ES-I3 (cell line): ENCODE measurements at regions not wholly inside any gene's neighbourhood (a gene's known extent, or its start where the extent isn't known, plus 50 kb on each side); places are given as distances from the start of the nearest gene placed in this dataset.

Experiments used
- H3K36me3 ChIP-seq: 2 replicates; pipeline ENCODE4 v1.6.1; 2013; ENCODE audit warnings: mild to moderate bottlenecking, low read length, control low read depth, moderate library complexity; ENCODE audit not compliant: insufficient read depth
- H3K4me1 ChIP-seq: 2 replicates; pipeline ENCODE4 v1.6.1; 2013; ENCODE audit warnings: mild to moderate bottlenecking, control low read depth, low read length; ENCODE audit not compliant: insufficient read depth
- H3K9ac ChIP-seq: 2 replicates; pipeline ENCODE4 v1.6.1; 2013; ENCODE audit warnings: low read depth, mild to moderate bottlenecking, low read length, moderate library complexity
- H3K9me3 ChIP-seq: 2 replicates; pipeline ENCODE4 v1.6.1; 2013; ENCODE audit warnings: mild to moderate bottlenecking, low read length, moderate library complexity; ENCODE audit not compliant: control insufficient read depth, insufficient read depth

DNA sequence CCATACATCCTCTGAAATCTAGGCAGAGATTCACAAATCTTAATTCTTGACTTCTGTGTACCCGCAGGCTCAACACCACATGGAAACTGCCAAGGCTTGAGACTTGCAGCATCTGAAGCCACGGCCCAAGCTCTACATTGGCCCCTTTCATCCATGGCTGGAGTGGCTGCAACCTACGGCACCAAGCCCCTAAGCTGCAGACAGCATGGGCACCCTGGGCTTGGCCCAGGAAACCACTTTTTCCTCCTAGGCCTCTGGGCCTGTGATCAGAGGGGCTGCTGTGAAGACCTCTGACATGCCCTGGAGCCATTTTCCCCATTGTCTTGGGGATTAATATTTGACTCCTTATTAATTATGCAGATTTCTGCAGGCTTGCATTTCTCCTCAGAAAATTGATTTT is 457.9 kb downstream of the GRIA2 start:
- H3K4me1 ChIP-seq = no peaks in the 10 kb centered on the region
- no peak overlapping the region for H3K9ac ChIP-seq
- 0 out of 2 replicates have a peak, but pooled peaks cover 4% of the 10 kb centered on the region for H3K9me3 ChIP-seq
- H3K36me3 ChIP-seq = no peaks in the 10 kb centered on the region

DNA sequence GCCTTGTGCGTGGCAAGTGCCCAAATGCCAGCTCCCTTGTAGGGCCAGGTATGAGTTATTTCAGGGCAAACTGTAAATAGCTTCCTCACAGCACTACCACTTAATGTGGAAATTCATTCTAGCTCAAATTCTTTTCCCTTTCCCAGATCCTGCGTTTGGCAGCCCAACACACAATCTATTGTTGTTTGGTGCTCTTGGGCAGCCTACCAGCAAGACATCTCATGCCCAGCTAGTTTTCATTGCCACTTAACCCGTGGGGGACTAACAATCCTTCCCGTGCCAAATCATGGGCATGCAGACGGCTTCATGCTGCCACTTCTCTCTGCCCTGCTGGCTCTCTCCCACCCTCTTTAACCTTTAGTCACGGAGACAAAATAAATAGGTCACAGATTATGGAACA is 454.2 kb downstream of the GRIA2 start:
- H3K4me1 ChIP-seq = no peaks in the 10 kb centered on the region
- no peaks in the 10 kb centered on the region for H3K36me3 ChIP-seq
- H3K9me3 ChIP-seq = 0 out of 2 replicates have a peak, but pooled peaks cover 4% of the 10 kb centered on the region
- H3K9ac ChIP-seq = no peak overlapping the region

DNA sequence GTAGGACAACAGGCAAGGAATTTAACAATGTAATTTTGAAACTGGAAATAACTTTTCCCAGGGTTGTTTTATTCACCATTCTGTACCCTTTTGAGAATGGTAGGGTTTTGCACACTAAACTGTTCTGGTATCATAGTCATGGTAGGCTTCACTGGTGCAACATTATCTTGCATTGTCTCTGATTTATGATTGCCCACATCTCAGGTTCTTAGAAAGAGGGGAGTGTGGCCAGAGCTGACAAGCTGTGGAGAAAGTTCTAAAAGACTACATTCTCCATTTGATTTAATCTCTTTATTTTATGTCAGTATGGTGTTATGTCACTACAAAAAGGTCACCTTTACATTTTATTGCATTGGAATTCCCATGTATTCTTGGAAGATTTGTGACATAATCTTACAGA is 447.3 kb downstream of the GRIA2 start:
- no peaks in the 10 kb centered on the region for H3K9me3 ChIP-seq
- H3K36me3 ChIP-seq = no peaks in the 10 kb centered on the region
- H3K9ac ChIP-seq = no peak overlapping the region

DNA sequence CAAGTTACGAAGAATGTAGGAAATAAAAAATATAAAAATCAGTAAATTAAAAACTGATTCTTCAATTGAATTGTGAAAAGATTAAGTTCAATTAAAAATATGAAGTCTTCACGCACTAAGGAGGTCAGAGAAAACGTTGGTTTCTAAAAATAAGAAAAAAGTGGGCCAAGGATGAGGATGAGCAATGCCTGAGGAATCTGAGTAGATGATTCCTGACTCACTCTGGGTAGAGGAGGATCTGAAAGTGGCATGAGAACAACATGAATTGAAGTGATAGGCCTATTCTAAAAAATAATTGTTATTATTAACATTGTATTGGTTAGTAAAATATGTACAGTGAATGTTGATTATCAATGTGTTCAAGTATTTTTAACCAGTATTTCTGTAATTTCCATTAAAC is 444.2 kb downstream of the GRIA2 start:
- Histone ChIP-seq H3K36me3 (no peaks in the 10 kb centered on the region), H3K9ac (no peak overlapping the region), H3K9me3 (no peaks in the 10 kb centered on the region), H3K4me1 (no peaks in the 10 kb centered on the region)

More for the DNA sequence above, 447.3 kb downstream of the GRIA2 start:
- H3K4me1 ChIP-seq = no peaks in the 10 kb centered on the region

DNA sequence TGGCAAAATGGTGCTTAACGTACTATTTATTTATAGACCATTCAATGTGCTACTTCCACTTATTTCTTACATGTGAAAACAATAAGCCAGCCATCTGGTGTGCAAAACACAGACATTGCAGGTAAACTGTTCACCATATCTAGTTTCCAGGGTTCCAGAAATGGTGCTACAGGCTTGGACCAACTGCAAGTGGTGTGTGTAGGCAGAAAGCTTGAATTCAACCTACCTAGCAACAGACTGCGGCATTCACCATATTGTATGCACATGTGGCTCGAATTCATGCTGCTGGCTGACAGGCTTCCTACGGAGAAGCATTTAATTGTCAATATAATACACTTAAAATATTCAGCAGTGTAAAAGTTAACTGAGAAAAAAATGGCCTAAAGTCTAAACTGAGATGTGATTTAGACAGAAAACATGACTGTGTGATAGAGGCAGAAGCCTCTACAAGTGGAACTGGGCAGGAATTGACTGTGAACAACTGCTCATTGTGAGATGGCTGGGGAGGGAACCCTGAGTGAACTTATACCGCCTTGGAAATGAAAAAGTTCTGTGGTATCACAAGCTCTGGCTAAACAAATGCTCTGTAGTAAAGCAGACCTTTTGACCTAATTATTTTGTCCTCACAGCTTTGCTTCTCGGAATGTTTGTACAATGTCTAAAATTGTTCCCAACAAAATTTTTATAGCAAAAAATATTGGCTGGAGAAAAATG is 434.7 kb downstream of the GRIA2 start:
- Histone ChIP-seq H3K36me3 (no peaks in the 10 kb centered on the region), H3K4me1 (no peaks in the 10 kb centered on the region), H3K9ac (no peak overlapping the region), H3K9me3 (no peaks in the 10 kb centered on the region)

DNA sequence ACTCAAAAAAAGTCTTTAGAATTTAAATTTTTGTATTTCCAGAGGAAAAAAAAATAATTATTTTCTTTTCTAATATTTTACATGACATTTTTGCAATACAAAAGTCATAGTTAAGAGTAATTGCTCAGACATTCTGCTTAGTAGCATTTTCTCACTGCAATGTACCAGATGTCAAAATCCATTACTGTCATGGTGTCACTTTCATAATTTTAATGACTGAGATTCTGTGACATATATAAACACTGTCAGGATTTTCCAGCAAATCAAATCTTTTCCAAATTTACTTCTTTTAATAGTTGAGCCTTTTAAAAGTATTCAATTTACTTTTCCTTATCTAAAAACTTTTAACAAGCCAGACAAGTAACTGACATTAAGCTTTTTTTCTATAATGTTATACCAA is 422.7 kb downstream of the GRIA2 start:
- Histone ChIP-seq H3K4me1 (no peaks in the 10 kb centered on the region), H3K36me3 (no peaks in the 10 kb centered on the region), H3K9me3 (0 out of 2 replicates have a peak, but pooled peaks cover 5% of the 10 kb centered on the region), H3K9ac (no peak overlapping the region)

DNA sequence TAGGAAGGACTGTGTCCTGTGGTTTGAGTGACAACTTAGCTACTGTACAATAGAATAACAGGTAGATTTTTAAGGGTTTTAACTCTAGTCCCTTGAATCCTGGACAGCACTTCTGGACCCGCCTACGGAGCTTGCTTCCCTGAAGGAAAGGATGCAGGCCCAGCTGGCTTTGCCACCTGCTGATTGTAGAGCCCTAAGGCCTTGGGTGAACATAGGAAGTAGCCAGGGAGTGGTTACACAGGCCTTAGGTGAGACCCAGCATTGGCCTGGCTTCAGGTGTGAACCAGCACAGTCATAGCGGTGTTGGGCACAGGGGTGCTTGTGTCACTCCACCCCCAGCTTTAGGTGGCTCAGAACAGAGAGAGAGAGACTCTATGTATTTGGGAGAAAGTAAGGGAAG is 413.5 kb downstream of the GRIA2 start:
- 0 out of 2 replicates have a peak, but pooled peaks cover 3% of the 10 kb centered on the region for H3K9me3 ChIP-seq
- no peaks in the 10 kb centered on the region for H3K4me1 ChIP-seq
- H3K9ac ChIP-seq = no peak overlapping the region
- H3K36me3 ChIP-seq = no peaks in the 10 kb centered on the region

DNA sequence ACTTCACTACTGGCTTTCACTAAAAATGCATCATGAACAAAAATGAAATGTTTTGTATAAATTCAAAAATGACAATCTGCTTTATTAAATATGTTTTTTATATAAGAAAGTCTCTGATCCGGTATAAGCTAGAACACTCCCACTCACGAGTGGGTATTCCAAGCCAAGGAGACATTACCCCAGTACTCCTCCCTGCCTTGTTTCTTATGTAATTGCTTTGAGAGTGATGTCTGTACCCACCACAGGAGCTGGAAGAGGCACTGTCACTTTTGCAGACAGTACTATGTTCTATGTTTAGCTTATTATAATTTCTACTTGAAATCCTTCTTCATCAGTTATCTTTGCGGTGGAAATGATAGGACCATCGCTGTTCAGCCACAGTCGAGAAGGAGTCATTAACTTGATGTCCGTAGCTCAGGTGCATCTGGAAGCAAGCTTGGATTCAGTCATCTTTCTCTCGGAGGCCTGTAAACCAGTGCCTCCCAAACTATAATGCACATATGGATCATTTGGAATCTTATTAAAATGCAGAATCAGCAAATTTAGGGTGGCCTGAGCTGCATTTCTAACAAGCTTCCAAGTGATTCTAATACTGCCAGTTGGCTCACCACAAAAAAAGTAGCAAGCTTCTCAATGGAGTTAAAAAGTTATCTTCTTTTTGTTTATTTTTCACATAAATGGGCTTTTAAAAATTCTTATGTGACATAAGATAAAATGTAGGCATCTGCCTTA is 396.4 kb downstream of the GRIA2 start:
- H3K36me3 ChIP-seq = no peaks in the 10 kb centered on the region
- H3K9ac ChIP-seq = no peak overlapping the region
- no peaks in the 10 kb centered on the region for H3K9me3 ChIP-seq
- H3K4me1 ChIP-seq = no peaks in the 10 kb centered on the region

DNA sequence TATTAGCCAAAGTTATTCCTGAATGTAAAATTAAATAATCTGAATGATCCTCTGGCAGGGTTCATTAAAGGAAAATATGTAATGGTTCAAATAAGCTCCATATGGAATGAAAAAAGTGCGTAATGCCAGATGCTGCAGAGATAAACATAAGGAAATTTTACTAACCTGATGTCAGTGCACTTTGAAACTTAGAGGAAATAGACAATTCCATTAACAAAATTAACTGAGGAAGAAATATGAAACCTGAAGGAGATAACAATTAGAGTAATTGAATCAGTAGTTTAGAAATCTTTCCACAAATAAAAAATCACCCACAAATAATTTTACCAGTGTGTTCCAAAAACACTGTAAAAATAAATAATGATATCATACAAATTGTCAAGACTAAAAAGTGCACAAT is 387.5 kb downstream of the GRIA2 start:
- Histone ChIP-seq H3K9me3 (no peaks in the 10 kb centered on the region), H3K36me3 (no peaks in the 10 kb centered on the region), H3K9ac (no peak overlapping the region), H3K4me1 (no peaks in the 10 kb centered on the region)

DNA sequence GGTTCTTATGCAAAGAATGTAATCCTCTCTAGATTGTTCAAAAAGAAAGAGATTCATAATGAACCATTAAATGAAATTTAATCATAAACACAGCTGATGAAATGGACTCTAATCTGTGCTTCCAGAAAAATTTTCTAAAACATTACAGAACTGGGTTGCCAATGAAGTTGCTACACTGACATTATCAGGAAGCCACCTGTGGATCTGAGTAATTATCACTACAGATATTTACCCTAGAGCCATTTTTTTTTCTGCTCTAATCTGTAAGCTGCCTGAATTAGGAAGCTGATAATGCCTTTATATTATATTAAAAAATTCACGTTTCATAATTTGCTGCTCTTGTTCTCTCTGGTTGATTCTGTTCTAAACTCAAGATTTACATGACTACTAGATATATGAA is 380.1 kb downstream of the GRIA2 start:
- Histone ChIP-seq H3K9me3 (peaks cover 3% of the 10 kb centered on the region; the same call in 1 of the 2 replicates), H3K9ac (no peak overlapping the region), H3K4me1 (peaks cover 7% of the 10 kb centered on the region; the same call in 1 of the 2 replicates), H3K36me3 (no peaks in the 10 kb centered on the region)

DNA sequence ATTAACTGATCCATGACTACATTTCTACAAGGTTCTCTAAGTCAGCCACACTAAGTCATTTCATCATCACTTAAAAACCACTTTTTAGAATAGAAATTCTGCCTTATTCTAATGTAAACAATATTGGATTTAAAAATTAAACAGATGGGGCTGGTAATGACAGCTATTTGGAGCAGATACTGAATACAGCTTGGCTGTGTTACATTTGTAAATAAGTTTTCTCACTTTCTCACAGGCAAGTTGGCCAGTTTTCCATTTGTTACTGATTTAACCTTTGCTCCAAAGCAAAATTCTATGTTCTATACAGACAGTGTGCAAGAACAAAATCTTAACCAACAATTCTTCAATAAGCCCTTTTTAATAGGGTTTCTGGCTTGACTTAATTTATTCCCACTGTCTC is 370.7 kb downstream of the GRIA2 start:
- H3K9me3 ChIP-seq = no peaks in the 10 kb centered on the region
- no peak overlapping the region for H3K9ac ChIP-seq
- H3K36me3 ChIP-seq = no peaks in the 10 kb centered on the region
- peaks cover 9% of the 10 kb centered on the region; the same call in 1 of the 2 replicates for H3K4me1 ChIP-seq

DNA sequence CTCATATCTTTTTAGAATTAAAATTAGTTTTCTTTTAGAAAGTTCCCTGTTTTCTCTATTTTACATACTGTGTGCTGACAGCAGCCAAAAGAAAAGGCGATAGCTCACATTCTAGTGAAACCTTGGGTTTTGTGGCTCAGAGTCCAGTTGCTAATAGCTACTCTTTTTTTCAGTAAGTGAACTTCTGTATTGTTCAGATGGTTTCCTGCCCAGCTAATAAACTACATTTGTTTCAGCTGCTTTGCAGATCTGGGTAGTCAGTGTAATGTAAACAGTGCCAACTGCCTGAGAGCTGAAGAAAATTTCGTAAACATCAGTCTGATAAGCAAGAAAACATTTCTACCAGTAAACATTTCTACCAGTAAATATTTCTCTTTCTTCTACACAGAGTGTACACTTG is 370.2 kb downstream of the GRIA2 start:
- Histone ChIP-seq H3K36me3 (no peaks in the 10 kb centered on the region), H3K9ac (no peak overlapping the region), H3K4me1 (peaks cover 9% of the 10 kb centered on the region; the same call in 1 of the 2 replicates), H3K9me3 (no peaks in the 10 kb centered on the region)

DNA sequence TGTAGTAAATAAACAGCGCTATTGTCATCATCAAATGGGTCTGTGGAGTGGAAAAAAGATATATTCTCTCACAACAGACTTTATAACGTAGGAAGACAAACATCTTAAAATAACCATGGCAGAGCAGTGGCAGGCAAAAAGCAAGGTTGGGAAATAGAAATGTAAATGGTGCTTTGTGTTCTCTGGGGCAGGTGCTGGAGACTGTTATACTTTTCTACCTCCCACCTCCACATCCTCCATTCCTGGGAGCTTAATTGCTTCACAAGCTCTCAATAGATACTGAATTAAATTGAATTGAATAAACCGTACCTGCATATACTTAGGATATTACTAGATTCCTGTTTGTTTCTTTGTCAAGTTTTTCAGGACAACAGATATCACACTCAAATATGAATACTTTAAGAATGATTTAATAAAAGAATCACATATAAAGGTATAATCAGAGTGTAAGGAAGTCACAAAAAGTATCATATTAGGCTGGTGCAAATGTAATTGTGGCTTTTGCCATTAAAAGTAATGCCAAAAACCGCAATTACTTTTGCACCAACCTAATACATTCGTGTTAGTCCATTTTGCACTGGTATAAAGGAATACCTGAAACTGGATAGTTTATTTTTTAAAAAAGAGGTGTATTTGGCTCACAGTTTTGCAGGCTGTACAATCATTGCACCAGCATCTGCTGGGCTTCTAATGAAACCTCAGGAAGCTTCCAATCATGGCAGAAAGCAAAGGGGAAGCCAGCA is 367.3 kb downstream of the GRIA2 start:
- Histone ChIP-seq H3K36me3 (no peaks in the 10 kb centered on the region), H3K4me1 (peaks cover 9% of the 10 kb centered on the region; the same call in 1 of the 2 replicates), H3K9me3 (no peaks in the 10 kb centered on the region), H3K9ac (no peak overlapping the region)

DNA sequence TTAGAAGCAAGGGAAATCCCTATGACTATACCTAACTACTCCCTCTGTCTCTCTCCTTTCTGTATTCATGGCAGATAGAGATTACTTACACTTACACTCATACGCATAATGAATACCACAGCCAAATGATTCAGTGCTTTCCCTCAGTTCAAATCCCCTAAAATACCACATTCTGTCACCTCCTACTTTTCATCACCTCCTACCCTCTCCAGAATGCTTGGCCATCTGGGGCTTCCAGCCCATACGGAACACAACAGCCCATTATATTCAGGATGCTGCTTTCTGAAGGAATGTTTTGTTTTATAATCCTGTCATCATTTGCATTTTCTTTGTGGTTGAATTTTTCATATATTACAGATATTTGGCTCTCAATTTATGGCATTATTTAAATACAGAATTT is 361.6 kb downstream of the GRIA2 start:
- H3K36me3 ChIP-seq = no peaks in the 10 kb centered on the region
- no peaks in the 10 kb centered on the region for H3K4me1 ChIP-seq
- H3K9ac ChIP-seq = no peak overlapping the region
- H3K9me3 ChIP-seq = no peaks in the 10 kb centered on the region
